BJ (cell line): ENCODE measurements at regions not wholly inside any gene's neighbourhood (a gene's known extent, or its start where the extent isn't known, plus 50 kb on each side); places are given as distances from the start of the nearest gene placed in this dataset.
"Not testable (repeated sequence)": the region's sequence is repeated elsewhere in the genome, so short reads cannot be mapped to it uniquely, and the experiment has no call there.

ENCODE experiments used
- CTCF ChIA-PET: fragments of 350-600 bp; formaldehyde crosslinking; extraction: SDS; loops from one replicate; lab custom pipeline; 2021; ENCODE audit warnings: antibody characterized with exemption, inconsistent platforms; lab: Yijun Ruan, JAX
- POLR2A ChIA-PET: fragments of 300-600 bp; sonication (Branson Sonifier 250); formaldehyde crosslinking; extraction: SDS; loops from one replicate; lab custom pipeline; 2021; ENCODE audit warnings: antibody characterized with exemption; lab: Charles Lee
- DNase-seq: peaks from one replicate; pipeline ENCODE4 v3.0.0-alpha.2; 2011; ENCODE audit warnings: low read depth
- H3K27me3 ChIP-seq: 2 replicates; pipeline ENCODE4 v1.6.0; 2011; ENCODE audit warnings: low read length; ENCODE audit not compliant: control insufficient read depth, insufficient read depth
- H3K36me3 ChIP-seq: 2 replicates; pipeline ENCODE4 v1.5.1; 2011; ENCODE audit warnings: low read length; ENCODE audit not compliant: control insufficient read depth, insufficient read depth
- H3K4me3 ChIP-seq: 2 replicates; pipeline ENCODE4 v1.5.1; 2011; ENCODE audit warnings: low read depth, mild to moderate bottlenecking, control low read depth, low read length
- CTCF ChIP-seq: IDR thresholded peaks from 2 replicates; pipeline ENCODE4 v1.5.1; 2011; ENCODE audit warnings: low read depth, mild to moderate bottlenecking, control low read depth, inconsistent platforms, low read length, moderate library complexity; ENCODE audit not compliant: insufficient read depth

- ChIA-PET CTCF (no interaction called here), POLR2A (no interaction called here)
- Histone ChIP-seq H3K27me3 (no peaks in the 10 kb centered on the region), H3K4me3 (no peak overlapping the region), H3K36me3 (no peaks in the 10 kb centered on the region)
- no peak for TF ChIP-seq CTCF
- DNase-seq = no peak
Measured at GRCh38 chr5:101785090-101785489, 511.0 kb downstream of the SLCO4C1 start.

- no peak for DNase-seq
- CTCF ChIA-PET = no interaction called here
- POLR2A ChIA-PET = no interaction called here
- no peaks in the 10 kb centered on the region for H3K36me3 ChIP-seq
- no peaks in the 10 kb centered on the region for H3K27me3 ChIP-seq
- H3K4me3 ChIP-seq = peak overlapping the region; percentile 9; the same call in 1 of the 2 replicates
- TF ChIP-seq CTCF = no peak
Measured at GRCh38 chr5:101783241-101784013, 512.7 kb downstream of the SLCO4C1 start.

GRCh38 chr5:101782352-101783103 is 513.6 kb downstream of the SLCO4C1 start:
- no peak for TF ChIP-seq CTCF
- H3K36me3 ChIP-seq = no peaks in the 10 kb centered on the region
- no peaks in the 10 kb centered on the region for H3K27me3 ChIP-seq
- no peak overlapping the region for H3K4me3 ChIP-seq
- ChIA-PET CTCF (no interaction called here), POLR2A (no interaction called here)
- no peak for DNase-seq

- Histone ChIP-seq H3K4me3 (no peak overlapping the region), H3K27me3 (no peaks in the 10 kb centered on the region), H3K36me3 (no peaks in the 10 kb centered on the region)
- CTCF ChIA-PET = interaction anchor here (0.6 kb wide), 1 partner anchor 16 kb away, joined by 3 read pairs; no protein-coding TSS in a partner anchor
- no peak for TF ChIP-seq CTCF
- POLR2A ChIA-PET = no interaction called here
- no peak for DNase-seq
Measured at GRCh38 chr5:101751105-101751504, 545.0 kb downstream of the SLCO4C1 start.

- CTCF ChIA-PET, POLR2A ChIA-PET, H3K36me3 ChIP-seq, DNase-seq, H3K4me3 ChIP-seq, H3K27me3 ChIP-seq: not testable (repeated sequence)
Measured at GRCh38 chr5:101743000-101743399, 553.1 kb downstream of the SLCO4C1 start.
